GM11168 (cell line): ENCODE measurements at regions not wholly inside any gene's neighbourhood (a gene's known extent, or its start where the extent isn't known, plus 50 kb on each side); places are given as distances from the start of the nearest gene placed in this dataset.
"Not testable (repeated sequence)": the region's sequence is repeated elsewhere in the genome, so short reads cannot be mapped to it uniquely, and the experiment has no call there.

Experiments
- in situ Hi-C: fragments of 300-500 bp; cut with MboI; formaldehyde crosslinking; loops from one replicate; pipeline ENCODE4 v1.12.0; 2022; ENCODE audit warnings: low sequenced_read_pairs; ENCODE audit not compliant: unreplicated experiment

GRCh38 chr17:71084219-71084618 is 914.9 kb downstream of the KCNJ2 start:
- in situ Hi-C loops: no loop called here

- in situ Hi-C loops: no loop called here
Measured at GRCh38 chr17:71084838-71085237, 915.5 kb downstream of the KCNJ2 start.

- in situ Hi-C loops: no loop called here
Measured at GRCh38 chr17:71085238-71086033, 916.1 kb downstream of the KCNJ2 start.

DNA sequence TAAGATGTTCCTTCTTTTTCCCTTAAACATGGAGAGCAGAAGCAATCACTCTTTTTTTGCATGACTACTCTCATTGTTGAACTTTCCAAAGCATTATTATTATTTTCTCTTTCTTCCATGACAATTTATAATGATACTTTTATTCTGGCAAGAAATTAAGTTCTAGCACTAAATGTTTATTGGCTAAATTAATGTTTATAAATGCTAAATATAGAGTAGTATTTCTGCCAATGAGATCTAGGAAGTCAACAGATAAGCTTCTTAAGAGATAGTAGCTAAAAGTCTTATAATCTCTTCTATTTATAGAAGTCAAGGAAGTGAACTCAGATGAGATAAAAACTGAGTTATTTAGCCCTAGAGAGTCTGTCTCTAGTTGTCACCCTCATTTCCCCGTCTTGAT is 920.1 kb downstream of the KCNJ2 start:
- in situ Hi-C loops: no loop called here

- in situ Hi-C loops: no loop called here
Measured at GRCh38 chr17:71098071-71098470, 928.7 kb downstream of the KCNJ2 start.

GRCh38 chr17:71099003-71099714 is 929.8 kb downstream of the KCNJ2 start:
- in situ Hi-C loops: no loop called here

- in situ Hi-C loops: no loop called here
Measured at GRCh38 chr17:71102777-71103176, 933.4 kb downstream of the KCNJ2 start.

GRCh38 chr17:71104225-71104624 is 934.9 kb downstream of the KCNJ2 start:
- in situ Hi-C loops: no loop called here

DNA sequence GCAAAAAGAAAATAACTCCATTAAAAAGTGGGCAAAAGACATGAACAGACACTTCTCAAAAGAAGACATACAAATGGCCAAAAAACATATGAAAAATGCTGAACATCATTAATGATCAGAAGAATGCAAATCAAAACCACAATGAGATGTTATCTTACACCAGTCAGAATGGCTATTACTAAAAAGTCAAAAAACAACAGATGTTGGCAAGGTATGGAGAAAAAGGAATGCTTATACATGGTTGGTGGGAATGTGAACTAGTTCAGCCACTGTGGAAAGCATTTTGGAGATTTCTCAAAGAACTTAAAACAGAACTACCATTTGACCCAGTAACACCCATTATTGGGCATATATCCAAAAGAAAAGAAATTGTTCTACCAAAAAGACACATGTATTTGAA is 936.7 kb downstream of the KCNJ2 start:
- in situ Hi-C loops: not testable (repeated sequence)

DNA sequence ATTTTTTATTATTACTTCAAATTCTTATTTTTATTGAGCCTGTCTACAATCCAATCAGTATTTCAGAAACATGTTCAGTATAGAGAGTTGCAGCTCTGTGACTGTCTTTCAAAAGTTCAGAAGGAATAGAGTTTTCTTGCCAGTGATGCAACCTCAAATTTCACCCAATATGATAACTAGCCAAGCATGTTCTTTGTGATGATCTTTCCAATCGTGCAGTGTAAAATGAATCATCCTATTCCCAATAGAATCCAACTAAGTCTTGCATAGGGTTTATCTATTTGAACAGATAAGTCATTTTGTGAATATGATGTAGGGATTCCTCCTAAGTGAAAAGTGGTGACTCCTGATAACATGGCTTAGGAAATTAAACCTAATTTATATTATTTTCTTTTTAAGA is 937.8 kb downstream of the KCNJ2 start:
- in situ Hi-C loops: no loop called here

DNA sequence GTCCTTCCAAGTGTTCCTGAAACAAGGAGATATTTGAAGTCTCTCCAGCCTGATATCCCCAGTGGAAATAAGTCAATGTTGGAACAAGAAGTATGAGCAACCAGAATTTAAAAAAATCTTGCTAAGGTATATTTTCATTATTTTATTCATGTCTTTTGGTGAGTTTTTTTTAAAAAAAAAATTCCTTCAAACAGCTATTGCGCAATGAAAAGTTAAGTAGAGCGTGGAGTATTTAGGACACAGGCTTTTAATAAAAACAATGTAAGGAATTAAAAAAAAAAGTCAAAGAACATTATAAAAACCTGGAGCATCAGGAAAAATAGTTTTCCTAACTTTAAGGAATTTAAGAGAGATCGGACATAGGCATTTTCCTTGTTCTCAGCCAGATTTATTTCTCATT is 940.4 kb downstream of the KCNJ2 start:
- in situ Hi-C loops: no loop called here

- in situ Hi-C loops: no loop called here
Measured at GRCh38 chr17:71110326-71110725, 941.0 kb downstream of the KCNJ2 start.

GRCh38 chr17:71111460-71111859 is 942.1 kb downstream of the KCNJ2 start:
- in situ Hi-C loops: no loop called here

DNA sequence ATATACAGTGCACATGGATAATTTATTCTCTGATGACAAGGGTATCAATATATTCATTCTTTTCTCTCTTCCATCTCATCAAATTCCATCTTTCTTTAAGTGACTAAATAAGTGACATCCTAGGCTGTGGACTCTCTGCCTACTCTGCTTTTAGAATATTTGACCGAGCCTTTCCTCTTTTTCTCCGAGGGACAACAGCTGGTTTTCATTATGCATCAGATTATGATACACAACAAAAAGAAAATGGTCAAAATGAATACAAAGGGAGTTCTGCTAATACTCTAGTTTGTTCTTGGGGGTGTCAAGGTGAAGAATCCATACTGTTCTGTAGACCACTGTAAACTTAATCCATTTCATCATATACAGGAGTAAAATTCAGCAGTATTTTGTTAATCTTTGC is 942.6 kb downstream of the KCNJ2 start:
- in situ Hi-C loops: no loop called here

GRCh38 chr17:71113347-71113746 is 944.0 kb downstream of the KCNJ2 start:
- in situ Hi-C loops: no loop called here

- in situ Hi-C loops: no loop called here
Measured at GRCh38 chr17:71114911-71115668, 945.8 kb downstream of the KCNJ2 start.

DNA sequence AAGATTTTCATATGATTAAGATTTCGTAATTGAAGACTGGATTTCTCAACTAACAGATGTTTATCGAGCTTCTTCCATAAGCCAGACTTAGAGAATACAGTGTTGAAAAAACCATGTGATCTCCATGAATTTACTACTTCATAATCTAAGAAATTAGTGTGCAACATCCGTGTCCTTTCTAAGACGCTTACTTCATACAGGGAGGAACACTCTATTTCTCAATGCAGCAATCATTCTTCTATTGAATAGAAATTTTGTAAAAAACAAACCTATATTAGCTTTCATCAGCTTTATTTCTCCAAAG is 946.3 kb downstream of the KCNJ2 start:
- in situ Hi-C loops: no loop called here

GRCh38 chr17:71117466-71117865 is 948.1 kb downstream of the KCNJ2 start:
- in situ Hi-C loops: no loop called here

- in situ Hi-C loops: no loop called here
Measured at GRCh38 chr17:71118039-71118438, 948.7 kb downstream of the KCNJ2 start.

- in situ Hi-C loops: no loop called here
Measured at GRCh38 chr17:71127416-71127815, 958.1 kb downstream of the KCNJ2 start.

- in situ Hi-C loops: no loop called here
Measured at GRCh38 chr17:71142333-71142732, 973.0 kb downstream of the KCNJ2 start.
